HG03439 (cell line): ENCODE measurements at regions not wholly inside any gene's neighbourhood (a gene's known extent, or its start where the extent isn't known, plus 50 kb on each side); places are given as distances from the start of the nearest gene placed in this dataset.
"Not testable (repeated sequence)": the region's sequence is repeated elsewhere in the genome, so short reads cannot be mapped to it uniquely, and the experiment has no call there.

Experiments used
- ATAC-seq: cut with Tn5 transposase; IDR thresholded peaks from one replicate; pipeline ENCODE4 v1.9.1; 2021; ENCODE audit warnings: mild to moderate bottlenecking, moderate library complexity; ENCODE audit not compliant: unreplicated experiment

GRCh38 chrX:113390531-113390930, 549.9 kb upstream of the AMOT start:
- ATAC-seq = no peak

GRCh38 chrX:113389846-113390245, 549.2 kb upstream of the AMOT start:
- no peak for ATAC-seq

- no peak for ATAC-seq
These were observed 544.0 kb upstream of the AMOT start for GRCh38 chrX:113384628-113385027.

- ATAC-seq = not testable (repeated sequence)
These were observed 532.8 kb upstream of the AMOT start for GRCh38 chrX:113373421-113373820.

- no peak for ATAC-seq
These were observed 529.4 kb upstream of the AMOT start for GRCh38 chrX:113370006-113370405.

GRCh38 chrX:113369056-113369455, 528.4 kb upstream of the AMOT start:
- no peak for ATAC-seq

- ATAC-seq = no peak
These were observed 512.5 kb upstream of the AMOT start for GRCh38 chrX:113353134-113353533.

GRCh38 chrX:113330416-113330815, 489.8 kb upstream of the AMOT start:
- ATAC-seq = no peak

GRCh38 chrX:113315927-113316326, 475.3 kb upstream of the AMOT start:
- no peak for ATAC-seq

GRCh38 chrX:113305496-113305895, 464.9 kb upstream of the AMOT start:
- ATAC-seq = no peak

- no peak for ATAC-seq
These were observed 459.9 kb upstream of the AMOT start for GRCh38 chrX:113300580-113300979.

GRCh38 chrX:113297437-113297836, 456.8 kb upstream of the AMOT start:
- no peak for ATAC-seq

- no peak for ATAC-seq
These were observed 448.9 kb upstream of the AMOT start for GRCh38 chrX:113289503-113289902.

GRCh38 chrX:113287761-113288160, 447.1 kb upstream of the AMOT start:
- no peak for ATAC-seq

- no peak for ATAC-seq
These were observed 435.2 kb upstream of the AMOT start for GRCh38 chrX:113275804-113276203.

- ATAC-seq = no peak
These were observed 434.2 kb upstream of the AMOT start for GRCh38 chrX:113274791-113275190.

GRCh38 chrX:113274345-113274744, 433.7 kb upstream of the AMOT start:
- no peak for ATAC-seq

- no peak for ATAC-seq
These were observed 428.6 kb upstream of the AMOT start for GRCh38 chrX:113269203-113269602.

- no peak for ATAC-seq
These were observed 419.8 kb upstream of the AMOT start for GRCh38 chrX:113260474-113260873.

GRCh38 chrX:113222305-113222704, 381.7 kb upstream of the AMOT start:
- no peak for ATAC-seq

GRCh38 chrX:113212052-113212451, 371.4 kb upstream of the AMOT start:
- ATAC-seq = no peak

GRCh38 chrX:113202601-113203000, 362.0 kb upstream of the AMOT start:
- ATAC-seq = no peak

GRCh38 chrX:113195949-113196348, 355.3 kb upstream of the AMOT start:
- no peak for ATAC-seq

GRCh38 chrX:113192418-113192817, 351.8 kb upstream of the AMOT start:
- ATAC-seq = no peak
